HCT116 (cell line): ENCODE measurements at regions not wholly inside any gene's neighbourhood (a gene's known extent, or its start where the extent isn't known, plus 50 kb on each side); places are given as distances from the start of the nearest gene placed in this dataset.

Experiments used
- EZH2 ChIP-seq: fragments of 200-600 bp; sonication (generic); IDR thresholded peaks from 2 replicates; pipeline ENCODE4 v1.6.1; 2017; ENCODE audit warnings: antibody characterized with exemption, mixed run types
- JUND ChIP-seq: IDR thresholded peaks from 2 replicates; pipeline ENCODE4 v1.6.1; 2012
- POLR2A ChIP-seq: IDR thresholded peaks from 2 replicates; pipeline ENCODE4 v1.7.0; 2011; ENCODE audit warnings: borderline replicate concordance; ENCODE audit not compliant: insufficient read depth, insufficient read length; ENCODE audit errors: extremely low read depth
- TCF7L2 ChIP-seq: IDR thresholded peaks from 2 replicates; pipeline ENCODE4 v1.7.0; 2011; ENCODE audit warnings: borderline replicate concordance, inconsistent platforms; ENCODE audit not compliant: insufficient read depth, insufficient read length; ENCODE audit errors: extremely low read depth
- TF ChIP-seq, protein P1 (sequence below), 3 experiments: fragments of 200-600 bp in 1 of 3; sonication (generic) in 1 of 3; IDR thresholded peaks in 2 of 3; conservative IDR thresholded peaks in 1 of 3; 2 replicates each; pipeline ENCODE4 v1.5.1; 2012 to 2017; ENCODE audit warnings: low read depth in 2 of 3, low read length in 2 of 3, antibody characterized with exemption in 1 of 3, borderline replicate concordance in 1 of 3, control low read depth in 1 of 3, mild to moderate bottlenecking in 1 of 3, mixed read lengths in 1 of 3, mixed run types in 1 of 3, moderate library complexity in 1 of 3; ENCODE audit not compliant: insufficient read depth in 1 of 3

DNA sequence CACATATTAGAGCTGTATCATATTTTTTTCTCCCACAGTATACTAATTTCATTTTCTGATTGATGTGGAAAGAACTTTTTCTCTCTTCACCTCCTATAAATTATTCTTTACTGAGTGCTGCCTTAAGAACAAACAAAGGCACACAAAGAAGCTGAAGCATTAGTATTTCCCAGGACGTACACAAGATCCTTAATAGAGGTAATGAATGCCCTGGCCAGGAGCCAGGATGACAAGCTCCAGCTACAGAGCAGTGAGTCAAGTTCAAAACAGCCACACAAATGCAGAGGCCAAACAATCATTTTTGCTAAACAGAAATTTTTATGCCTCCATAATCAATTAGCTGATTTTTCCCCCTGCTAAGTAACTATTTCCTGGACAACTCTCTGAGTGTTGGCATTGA is 639.6 kb downstream of the EPHA7 start:
- TF ChIP-seq JUND (no peak), POLR2A (no peak), EZH2 (no peak), TCF7L2 (no peak)
- TF ChIP-seq, protein P1, sequence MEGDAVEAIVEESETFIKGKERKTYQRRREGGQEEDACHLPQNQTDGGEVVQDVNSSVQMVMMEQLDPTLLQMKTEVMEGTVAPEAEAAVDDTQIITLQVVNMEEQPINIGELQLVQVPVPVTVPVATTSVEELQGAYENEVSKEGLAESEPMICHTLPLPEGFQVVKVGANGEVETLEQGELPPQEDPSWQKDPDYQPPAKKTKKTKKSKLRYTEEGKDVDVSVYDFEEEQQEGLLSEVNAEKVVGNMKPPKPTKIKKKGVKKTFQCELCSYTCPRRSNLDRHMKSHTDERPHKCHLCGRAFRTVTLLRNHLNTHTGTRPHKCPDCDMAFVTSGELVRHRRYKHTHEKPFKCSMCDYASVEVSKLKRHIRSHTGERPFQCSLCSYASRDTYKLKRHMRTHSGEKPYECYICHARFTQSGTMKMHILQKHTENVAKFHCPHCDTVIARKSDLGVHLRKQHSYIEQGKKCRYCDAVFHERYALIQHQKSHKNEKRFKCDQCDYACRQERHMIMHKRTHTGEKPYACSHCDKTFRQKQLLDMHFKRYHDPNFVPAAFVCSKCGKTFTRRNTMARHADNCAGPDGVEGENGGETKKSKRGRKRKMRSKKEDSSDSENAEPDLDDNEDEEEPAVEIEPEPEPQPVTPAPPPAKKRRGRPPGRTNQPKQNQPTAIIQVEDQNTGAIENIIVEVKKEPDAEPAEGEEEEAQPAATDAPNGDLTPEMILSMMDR (IDR thresholded peaks at IDR 0.05 in 2 of 3, conservative IDR thresholded peaks at IDR 0.05 in 1 of 3; ENCODE audit: borderline replicate concordance in 1 of 3, insufficient read depth in 1 of 3, low read depth in 2 of 3, low read length in 2 of 3) = no peak
